ENCODE measurements at regions not wholly inside any gene's neighbourhood (a gene's known extent, or its start where the extent isn't known, plus 50 kb on each side); places are given as distances from the start of the nearest gene placed in this dataset.

DNA sequence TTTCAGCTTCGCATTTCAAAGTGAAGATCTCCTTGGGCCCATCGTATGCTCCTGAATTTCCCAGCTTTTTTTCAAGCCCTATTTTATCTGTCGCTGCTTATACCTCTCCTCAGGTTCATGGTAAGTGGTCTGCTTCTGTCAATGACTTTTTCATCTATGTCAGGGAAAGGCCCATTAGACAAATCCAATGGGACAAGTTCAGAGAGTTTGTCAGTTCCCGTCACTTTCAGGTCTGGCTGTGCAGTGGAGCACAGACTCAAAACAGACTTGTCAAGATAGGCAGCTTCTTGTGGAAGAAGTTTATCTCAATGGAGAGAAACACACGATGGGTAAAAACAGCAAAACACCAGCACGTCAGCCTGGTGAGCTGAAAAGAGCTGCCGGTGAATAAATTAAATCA lies 100.9 kb upstream of the KLF7 start:
- no peak for TF ChIP-seq ZNF274 (IDR thresholded peaks at IDR 0.05; ENCODE audit: low read depth, low read length)
- TF ChIP-seq YY1 (IDR thresholded peaks at IDR 0.05; ENCODE audit: insufficient read depth, insufficient read length) = no peak

All from NT2/D1 (cell line).